NOMO-1 treated with DMSO at 0.1 percent for 48 hours (cell line): ENCODE measurements at regions not wholly inside any gene's neighbourhood (a gene's known extent, or its start where the extent isn't known, plus 50 kb on each side); places are given as distances from the start of the nearest gene placed in this dataset.

ENCODE experiments used
- DNase-seq: peaks from one replicate; lab custom pipeline; 2025; ENCODE audit not compliant: unreplicated experiment; lab: John Stamatoyannopoulos, UW

DNA sequence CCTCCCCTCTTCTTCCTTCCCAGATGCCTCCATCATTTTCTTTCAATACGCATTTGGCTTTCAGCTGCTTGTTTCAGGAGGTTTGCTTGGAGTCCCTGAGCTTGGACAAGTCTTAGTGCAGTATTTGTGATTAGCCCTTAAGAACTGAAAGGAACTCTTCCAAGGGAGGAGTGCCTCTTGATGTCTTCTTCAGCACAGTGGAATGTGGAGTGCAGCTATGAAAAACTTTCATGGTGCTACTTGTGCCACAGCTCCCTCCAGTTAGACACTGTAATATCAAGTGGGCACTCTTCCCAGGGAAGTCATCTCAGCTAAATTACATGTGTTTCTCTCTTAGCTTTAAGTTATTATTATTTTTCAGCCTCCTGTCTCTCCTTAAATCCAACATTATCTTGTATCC lies 173.1 kb downstream of the NECTIN3 start:
- no peak for DNase-seq

DNA sequence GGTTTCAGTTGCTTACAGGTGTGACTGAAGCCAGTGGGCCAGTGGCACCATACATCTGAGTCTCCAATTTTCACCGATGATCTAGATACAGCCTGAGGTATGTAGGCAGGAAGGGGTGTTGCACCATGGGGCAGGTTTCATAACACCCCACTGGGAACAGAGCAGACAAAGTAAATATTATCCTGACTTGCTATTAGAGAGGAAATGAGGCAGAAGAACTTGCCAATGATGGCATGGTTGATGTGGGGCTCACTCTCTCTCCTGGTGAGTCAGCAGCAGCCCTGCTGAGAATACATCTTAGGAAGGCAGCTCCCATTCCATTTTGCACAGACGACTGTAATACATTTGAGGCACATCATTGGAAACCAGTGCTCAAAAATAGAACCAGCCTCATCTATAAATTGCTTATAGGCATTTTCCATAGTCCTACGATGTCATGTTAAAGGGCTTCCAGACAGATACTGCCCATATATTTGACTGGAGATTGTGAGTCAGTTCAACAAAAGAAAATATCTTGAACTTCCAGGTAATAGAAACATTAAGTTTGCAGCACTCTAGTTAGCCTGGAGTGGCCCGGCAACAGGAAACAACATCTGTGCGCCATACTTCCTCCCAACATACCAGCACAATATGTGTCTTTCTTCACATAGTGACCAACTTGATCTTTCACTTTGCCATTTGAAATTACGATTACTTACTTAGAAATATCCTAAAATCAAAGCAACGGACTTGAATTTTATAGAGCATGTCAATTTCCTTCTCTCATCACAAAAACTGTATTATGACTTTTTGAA lies 175.5 kb downstream of the NECTIN3 start:
- no peak for DNase-seq

DNA sequence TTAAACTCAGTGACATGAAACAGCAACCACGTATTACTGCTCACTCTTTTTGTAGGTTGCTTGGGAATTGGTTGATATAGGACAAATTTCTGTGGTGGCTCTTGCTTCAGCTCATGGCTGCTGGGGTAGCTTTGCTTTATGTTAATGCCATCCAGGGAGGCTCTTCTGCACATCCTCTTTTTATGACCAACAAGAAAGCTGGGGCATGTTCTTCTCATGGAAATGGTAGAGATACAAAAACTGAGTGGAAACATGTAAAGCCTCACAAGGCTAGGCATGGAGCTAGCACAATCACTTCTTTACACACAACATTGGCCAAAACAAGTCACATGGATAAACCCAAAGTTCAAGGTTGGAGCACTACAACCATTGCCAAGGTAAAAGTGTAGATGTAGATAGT lies 176.8 kb downstream of the NECTIN3 start:
- DNase-seq = no peak

DNA sequence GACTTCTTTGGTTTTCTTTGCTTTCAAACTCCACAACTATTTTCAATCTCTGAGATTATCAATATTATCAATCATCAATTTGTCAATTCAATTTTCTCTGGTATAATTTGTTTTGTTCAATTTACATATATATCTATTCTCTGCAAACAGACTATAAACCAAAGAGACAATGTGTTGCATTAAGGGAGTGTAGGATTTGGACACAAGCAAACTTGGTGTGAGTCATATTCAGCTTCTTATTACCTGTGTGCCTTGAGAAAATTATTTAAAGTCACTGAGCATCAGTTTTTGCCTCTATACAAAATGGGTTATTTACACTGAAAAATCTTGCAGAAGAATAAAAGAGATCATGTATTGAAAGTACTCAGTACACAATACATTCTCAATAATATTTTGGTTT lies 177.8 kb downstream of the NECTIN3 start:
- no peak for DNase-seq

DNA sequence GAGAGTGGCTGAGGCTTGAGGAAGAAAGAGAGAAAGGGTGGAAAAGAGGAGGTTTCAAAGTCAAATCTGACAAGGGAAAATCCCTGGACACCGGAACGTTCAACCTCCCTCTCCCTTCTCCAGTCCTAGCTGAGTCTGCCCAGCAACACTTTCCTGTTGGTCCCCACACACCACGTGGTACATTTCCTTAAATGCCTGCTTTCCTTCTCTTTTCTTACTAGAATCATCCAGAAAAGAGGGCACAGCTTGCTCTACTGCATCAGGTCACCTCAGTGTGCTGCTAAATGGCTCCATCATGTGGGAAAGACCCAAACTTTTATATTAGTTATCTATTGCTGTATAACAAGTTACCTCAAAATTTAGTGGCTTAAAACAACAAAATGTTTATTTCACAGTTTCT lies 181.2 kb downstream of the NECTIN3 start:
- DNase-seq = no peak

DNA sequence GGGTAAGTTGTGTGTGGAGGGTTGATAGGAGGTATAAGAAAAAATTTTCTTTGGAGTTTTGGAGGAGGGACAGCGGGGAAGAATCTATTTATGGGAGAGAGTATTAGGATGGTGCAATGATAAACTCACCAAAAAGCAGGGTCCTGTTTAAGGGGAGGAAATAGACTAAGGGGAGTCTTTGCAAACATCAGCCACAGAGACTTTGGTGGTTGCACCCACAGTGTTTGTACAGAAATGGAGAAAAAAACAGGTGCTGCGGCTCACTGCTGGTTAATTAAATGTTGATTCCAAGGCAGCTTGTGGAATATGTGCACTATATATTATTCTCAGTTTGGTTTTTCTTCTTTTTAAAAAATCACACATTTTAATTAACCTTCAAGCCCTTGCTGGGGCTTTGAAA lies 182.1 kb downstream of the NECTIN3 start:
- no peak for DNase-seq

DNA sequence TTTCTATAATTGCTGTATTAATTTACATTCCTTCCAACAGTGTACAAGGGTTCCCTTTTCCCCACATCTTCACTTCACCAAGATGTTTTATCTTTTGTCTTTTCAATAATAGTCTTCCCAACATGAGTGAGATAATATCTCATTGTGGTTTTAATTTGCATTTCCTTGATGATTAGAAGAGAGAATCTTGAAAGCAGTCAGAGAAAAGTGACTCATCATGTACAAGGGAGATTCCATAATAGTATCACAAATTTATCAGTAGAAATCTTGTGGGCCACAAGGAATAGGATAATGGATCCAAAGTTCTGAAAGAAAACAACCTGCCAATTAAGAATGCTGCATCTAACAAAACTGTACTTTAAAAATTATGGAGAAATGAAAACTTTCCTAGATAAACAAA lies 189.3 kb downstream of the NECTIN3 start:
- no peak for DNase-seq

DNA sequence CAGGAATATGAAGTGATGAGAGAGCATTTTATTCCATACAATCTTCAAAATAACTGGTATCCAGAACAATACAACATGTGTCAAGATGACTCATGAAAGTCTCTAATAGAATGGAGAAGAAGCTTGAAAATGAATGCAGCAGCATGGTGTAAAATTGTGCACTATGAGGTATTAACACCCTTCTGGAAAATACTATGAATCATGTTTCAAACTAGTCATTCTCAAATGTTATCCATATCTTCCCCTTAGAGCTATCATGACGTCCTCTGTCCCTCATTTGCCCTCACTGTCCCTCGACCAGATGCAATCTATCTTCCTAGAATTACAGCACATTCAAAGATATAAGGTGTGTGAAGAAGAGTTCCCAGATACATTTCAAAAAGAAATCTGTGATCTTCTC lies 198.2 kb downstream of the NECTIN3 start:
- DNase-seq = no peak

DNA sequence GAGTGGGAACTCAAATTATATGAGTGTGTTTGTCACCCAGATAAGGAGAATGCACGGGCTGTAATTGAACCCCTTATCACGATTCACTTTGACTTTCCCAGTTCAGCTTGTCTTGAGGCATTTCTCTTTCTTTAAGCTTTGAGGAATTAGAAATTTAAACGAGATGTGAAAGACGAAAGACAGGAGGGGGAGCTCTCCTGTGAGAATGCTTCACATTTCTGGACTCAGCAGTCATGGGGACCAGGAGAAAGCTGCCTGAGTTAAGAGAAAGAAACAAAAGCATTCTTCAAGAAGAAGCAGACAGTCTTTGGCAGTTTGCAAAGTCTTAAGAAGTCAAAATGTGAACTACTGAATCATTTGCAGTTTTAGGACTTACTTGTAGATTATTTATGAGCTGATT lies 205.6 kb downstream of the NECTIN3 start:
- no peak for DNase-seq

DNA sequence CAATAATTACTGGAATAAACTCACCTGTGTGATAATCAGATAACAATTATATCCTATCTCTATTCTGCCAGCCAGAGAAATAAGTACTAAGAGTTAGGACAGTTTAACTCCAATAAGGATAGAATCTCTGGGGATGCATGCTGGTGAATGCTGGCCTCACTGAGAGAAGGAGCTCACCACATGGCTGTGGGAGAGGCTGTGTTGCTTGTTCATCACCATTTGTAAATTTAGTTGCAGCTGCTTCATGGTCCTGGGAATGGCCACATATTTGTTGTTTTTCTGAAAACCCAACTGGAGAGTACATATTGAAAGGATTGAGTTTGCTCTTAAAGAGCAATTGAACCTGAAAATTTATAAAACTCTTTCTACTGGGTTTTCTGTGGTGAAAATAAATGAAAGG lies 207.3 kb downstream of the NECTIN3 start:
- no peak for DNase-seq

DNA sequence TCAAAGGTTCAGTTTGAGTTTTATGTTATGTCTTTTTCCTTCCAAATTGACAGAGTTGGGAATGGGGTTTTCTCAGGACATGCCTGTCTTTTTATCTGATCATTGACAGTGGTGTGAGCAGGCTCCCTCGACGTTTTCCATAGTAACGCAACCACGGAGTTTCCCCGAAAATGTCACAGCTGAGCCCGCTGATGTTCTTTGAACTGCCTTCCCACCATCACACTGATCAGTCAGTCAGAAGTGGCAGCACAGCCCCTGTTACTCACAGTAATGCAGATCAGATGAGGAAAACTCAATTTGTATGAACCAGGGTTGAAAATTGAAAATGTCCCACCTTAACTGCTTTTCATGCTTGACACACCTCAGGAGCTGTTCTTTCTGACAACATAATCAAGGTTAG lies 210.4 kb downstream of the NECTIN3 start:
- no peak for DNase-seq

DNA sequence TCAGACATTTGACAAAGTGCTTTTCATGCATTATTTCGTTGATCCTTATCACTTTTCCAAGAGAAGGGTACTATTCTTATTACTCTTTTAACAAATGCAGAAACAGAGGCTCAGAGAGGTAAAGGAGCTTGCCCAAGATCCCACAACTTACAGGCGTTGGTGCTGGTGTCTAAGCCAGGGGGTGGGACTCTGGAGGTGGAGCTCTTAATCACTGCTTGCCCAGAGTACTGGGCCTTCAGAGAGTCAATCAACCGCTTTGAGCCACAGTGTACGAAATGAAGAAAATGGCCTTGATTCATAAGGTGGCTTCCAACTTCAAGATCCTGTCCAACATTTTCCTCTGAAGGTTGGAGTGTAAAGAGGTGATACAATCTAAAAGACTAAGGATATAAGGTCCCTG lies 211.5 kb downstream of the NECTIN3 start:
- no peak for DNase-seq

DNA sequence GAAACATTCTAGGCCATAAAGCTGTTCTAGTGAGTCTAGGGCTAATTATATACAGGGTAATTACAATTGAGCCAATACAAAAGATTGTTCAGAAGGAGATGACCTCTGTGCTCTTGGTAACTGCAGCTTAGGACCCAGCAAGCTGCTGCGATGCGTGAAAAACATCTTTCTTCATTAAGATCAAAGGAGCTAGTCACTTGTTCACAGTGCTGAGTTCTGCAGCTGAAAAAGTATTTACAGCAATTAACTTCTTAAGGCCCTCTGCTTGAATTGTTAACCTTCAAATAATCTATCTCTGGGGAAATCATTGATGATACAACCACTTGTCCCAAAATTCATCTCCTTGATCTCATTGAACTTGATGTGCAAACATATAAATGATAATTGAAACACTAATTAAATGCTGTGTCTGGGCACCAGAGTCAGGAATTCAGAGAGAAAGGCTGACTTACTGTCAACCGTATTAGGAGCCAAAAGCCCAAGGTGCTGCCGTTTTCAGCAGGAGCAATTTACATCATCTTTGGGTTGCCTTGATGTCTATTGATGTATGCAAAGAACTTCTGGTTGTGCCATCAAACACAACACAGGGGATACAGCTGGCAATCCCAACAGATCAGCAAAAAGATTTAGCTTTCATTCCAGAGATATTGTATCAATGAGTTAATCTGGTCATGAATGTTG lies 213.0 kb downstream of the NECTIN3 start:
- DNase-seq = no peak

DNA sequence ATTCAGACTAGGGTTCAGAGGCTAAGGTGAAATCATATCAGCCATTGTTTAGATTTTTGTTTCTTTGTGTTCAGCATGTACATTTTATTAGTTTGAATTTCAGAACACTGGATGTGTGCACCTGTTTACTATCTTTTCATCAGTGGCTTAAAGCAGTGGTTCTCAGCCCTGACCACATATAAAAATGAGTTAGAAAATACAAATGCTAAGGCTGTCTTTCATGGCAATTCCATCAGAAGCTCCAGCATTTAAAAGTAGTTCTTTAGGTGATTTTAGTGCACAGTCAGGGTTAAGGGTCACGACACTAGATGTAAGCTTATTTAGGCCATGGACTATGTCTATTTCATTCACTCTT lies 213.5 kb downstream of the NECTIN3 start:
- no peak for DNase-seq

DNA sequence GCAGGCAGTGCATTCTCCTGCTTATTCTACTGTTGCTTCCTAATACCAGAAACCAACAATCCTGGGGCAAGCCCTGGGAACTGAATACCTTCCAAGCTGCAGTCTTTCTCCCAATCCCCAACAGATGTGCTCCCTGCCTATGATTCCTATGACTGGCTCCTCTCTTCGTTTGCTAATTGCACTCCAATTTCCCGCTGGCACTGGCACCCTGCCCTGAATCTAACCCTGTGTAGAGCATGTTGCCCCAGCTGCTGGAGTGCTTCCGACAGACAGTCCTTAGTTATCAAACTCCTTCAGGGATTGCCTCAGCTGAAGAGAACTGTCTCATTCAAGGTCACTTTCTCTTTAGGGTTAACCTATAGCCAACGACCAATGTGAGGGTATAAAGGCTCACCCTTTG lies 214.1 kb downstream of the NECTIN3 start:
- no peak for DNase-seq

DNA sequence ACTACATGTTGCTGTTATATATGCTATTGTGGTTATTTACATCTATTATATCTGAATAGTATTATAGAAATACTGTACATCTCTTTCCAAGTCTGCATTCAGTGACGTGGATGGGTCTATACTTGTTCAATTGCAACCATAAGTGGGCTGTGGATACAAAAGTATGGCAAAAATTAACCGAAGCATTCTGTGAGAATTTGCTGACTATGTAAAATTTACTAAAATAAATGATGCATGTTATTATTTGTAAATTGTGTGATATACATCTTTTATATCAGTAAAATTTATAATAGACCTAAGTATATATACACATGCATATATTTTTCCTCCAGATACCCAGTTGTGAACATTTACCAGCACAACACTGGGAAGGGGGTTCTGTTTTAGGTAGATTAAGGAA lies 215.1 kb downstream of the NECTIN3 start:
- no peak for DNase-seq

DNA sequence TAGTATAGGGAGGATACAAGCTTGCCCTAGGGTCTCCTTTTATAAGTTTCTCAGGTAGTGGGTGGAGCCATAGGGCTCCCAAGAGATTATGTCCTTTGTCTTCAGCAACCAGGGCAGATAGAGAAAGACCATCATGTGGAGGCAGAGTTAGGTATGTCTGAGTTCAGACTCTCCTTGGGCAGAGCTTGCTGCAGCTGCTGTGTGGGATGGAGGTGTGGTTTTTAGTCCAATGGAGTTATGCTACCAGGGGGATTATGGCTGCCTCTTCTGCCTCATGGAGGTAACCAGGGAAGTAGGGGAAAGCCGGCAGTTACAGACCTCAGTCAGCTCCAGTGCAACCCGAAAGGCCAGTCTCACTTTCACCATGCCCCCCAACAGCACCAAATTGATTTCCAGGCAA lies 220.5 kb downstream of the NECTIN3 start:
- no peak for DNase-seq

DNA sequence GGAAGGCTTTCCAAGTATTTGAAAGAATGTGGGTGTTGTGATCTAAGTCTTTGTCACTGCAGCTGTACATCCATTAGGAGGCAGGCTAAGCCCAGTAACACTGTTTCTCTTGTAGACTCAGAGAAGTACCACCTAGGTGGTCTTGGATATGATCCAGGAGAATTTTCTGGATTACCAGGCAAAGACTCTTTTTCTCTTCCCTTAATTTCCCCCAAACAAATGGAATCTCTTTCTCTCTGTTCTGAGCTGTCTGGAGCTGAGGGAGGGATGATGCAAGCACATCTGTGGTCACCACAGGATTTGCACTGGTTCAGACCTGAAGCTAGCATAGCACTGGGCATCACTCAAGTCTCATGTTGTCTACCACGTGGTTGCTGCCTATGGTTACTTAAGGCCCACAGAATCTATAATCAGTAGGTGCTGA lies 227.6 kb downstream of the NECTIN3 start:
- DNase-seq = no peak

DNA sequence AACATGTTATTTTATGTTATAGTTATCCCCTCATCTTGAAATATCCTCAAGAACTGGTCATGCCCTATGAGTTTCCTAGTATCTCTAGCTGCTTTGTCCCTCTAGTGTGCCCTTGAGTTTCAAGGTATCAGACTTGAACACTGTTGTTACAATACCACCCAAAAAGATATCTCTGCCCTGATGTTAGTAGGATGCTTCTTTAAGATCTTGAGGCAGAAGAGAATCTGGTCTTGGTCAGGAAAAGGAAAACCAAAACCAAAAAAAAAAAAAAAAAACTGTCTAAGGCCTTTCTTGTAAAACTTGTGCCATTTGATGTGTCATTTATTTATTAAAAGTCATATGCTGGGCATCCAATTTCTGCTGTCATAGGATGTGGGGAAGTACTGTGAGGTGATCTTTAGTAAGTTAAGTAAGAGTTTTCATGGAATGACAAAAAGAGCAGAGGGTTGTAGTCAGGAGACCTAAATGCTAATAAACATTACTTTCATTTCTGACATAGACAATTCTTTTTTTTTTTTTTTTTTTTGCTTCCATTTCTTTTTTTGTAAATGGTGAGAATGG lies 229.7 kb downstream of the NECTIN3 start:
- no peak for DNase-seq

DNA sequence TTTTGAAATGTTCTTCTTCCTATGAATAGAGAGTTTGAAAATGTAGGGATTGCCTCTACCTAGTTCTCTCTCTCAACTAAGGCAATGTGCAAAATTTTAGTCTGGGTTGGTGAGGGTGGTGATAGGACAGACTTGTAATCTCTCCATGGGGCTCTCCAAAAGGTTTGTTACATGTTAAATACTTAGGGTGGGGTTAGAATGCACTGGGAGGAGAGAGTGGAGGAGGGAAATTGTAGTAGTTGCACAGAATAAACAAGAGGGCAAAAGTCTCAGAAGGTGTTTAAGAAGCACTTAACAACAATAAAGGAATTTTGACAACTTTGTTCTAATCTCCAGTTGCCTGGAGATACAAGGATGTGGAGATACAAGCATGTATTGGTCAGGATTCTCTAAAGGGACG lies 230.4 kb downstream of the NECTIN3 start:
- DNase-seq = no peak

DNA sequence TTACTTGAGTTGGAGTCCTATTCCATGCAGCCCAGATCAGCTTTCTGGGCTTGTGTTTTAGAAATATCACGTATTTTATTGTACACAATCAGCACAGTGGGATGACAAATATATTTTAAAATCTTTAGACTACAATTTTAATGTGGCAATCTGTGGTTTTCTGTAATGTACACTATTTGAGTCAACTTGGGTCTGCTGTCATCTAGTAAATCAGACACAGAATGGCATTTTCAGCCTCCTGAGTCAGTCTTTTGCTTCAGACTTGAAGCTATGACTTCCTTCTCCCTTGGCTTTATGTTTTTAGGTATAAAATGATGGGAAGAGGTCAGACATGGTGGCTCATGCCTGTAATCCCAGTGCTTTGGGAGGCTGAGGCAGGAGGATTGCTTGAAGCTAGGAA lies 232.1 kb downstream of the NECTIN3 start:
- no peak for DNase-seq

DNA sequence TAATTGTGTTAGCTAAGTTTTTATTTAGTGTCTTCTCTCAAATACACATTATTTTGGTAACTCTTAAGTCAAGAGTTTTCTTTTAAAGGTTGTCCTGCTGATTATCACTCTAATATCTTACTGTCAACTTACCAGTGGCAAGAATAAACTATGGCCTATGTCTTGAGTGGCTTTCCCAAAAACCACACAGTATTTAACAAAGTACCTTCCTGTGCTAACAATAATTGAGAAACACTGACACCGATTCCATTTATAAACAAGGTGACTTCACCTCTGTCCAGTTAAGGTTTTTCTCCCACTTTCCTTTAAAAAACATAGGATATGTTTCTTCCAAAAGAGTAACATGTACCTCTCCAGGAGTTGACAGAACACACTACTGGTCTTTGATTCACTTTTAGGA lies 234.3 kb upstream of the CD96 start:
- no peak for DNase-seq

DNA sequence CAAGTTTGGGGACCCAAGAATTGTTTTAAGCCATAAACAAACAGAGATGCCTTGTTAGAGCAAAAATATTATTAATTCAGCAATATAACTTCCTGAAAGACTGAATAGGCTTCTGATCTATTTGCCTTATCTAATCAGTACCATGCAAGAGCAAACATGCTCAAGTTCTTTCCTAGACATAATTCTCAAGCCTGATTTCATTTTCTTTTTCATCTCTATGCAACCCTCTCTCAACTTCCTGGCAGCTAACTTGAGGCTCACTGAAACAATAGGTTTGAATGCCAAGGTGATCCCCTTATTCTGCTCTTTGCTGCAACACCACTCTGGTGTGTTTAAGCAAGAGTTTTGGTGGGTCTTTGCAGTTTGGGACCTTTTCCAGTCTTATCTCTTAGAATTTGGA lies 230.9 kb upstream of the CD96 start:
- no peak for DNase-seq
